Ascending aorta (tissue), 2 donors: ENCODE measurements at regions not wholly inside any gene's neighbourhood (a gene's known extent, or its start where the extent isn't known, plus 50 kb on each side); places are given as distances from the start of the nearest gene placed in this dataset.

Experiments
- DNase-seq, 2 donors: peaks; one replicate each; pipeline ENCODE4 v3.0.0-alpha.2; 2019; ENCODE audit warnings: low spot score in 2 of 2
- H3K27ac ChIP-seq, 2 donors: fragments of 200-600 bp; sonication (generic); one replicate each; pipeline ENCODE4 v1.5.1; 2016 to 2017; ENCODE audit warnings: mild to moderate bottlenecking in 1 of 2
- H3K27me3 ChIP-seq: fragments of 200-600 bp; sonication (generic); one replicate; pipeline ENCODE4 v1.5.1; 2017
- H3K36me3 ChIP-seq, 2 donors: fragments of 200-600 bp; sonication (generic); one replicate each; pipeline ENCODE4 v1.5.1; 2016
- H3K4me1 ChIP-seq, 2 donors: fragments of 200-600 bp; sonication (generic); one replicate each; pipeline ENCODE4 v1.5.1; 2016 to 2017; ENCODE audit warnings: mild to moderate bottlenecking in 1 of 2
- H3K4me3 ChIP-seq, 2 donors: fragments of 200-600 bp; sonication (generic); one replicate each; pipeline ENCODE4 v1.5.1; 2016 to 2017; ENCODE audit warnings: mild to moderate bottlenecking in 1 of 2
- H3K9me3 ChIP-seq, 2 donors: fragments of 200-600 bp; sonication (generic); one replicate each; pipeline ENCODE4 v1.5.1; 2016
- CTCF ChIP-seq, 3 experiments: fragments of 200-600 bp in 2 of 3; fragments of 450-650 bp in 1 of 3; sonication (generic) in 2 of 3; IDR thresholded peaks; one replicate each; pipeline ENCODE4 v1.5.1; 2016 to 2019; ENCODE audit warnings: antibody characterized with exemption in 3 of 3, mild to moderate bottlenecking in 1 of 3, moderate library complexity in 1 of 3
- intact Hi-C: fragments of 100-400 bp; cut with DNase I; formaldehyde crosslinking; loops from one replicate; pipeline ENCODE4 v1.15.1; 2023

GRCh38 chr6:20348041-20348440, 53.6 kb upstream of the E2F3 start:
- no peak for DNase-seq
- no peaks in the 10 kb centered on the region for H3K9me3 ChIP-seq
- H3K36me3 ChIP-seq, result no peaks in the 10 kb centered on the region
- no peak overlapping the region for H3K27ac ChIP-seq
- H3K4me3 ChIP-seq, result no peak overlapping the region
- H3K27me3 ChIP-seq, result no peaks in the 10 kb centered on the region
- no peak for TF ChIP-seq CTCF (IDR thresholded peaks at IDR 0.05)
- intact Hi-C loops, result no loop called here
- no peaks in the 10 kb centered on the region for H3K4me1 ChIP-seq

- H3K4me3 ChIP-seq, result no peak overlapping the region
- H3K27me3 ChIP-seq, result no peaks in the 10 kb centered on the region
- H3K27ac ChIP-seq, result no peak overlapping the region
- DNase-seq, result no peak
- TF ChIP-seq CTCF (IDR thresholded peaks at IDR 0.05), result no peak
- H3K4me1 ChIP-seq, result no peaks in the 10 kb centered on the region
- H3K36me3 ChIP-seq, result no peaks in the 10 kb centered on the region
- H3K9me3 ChIP-seq, result no peaks in the 10 kb centered on the region
- intact Hi-C loops, result no loop called here
These were observed 52.5 kb upstream of the E2F3 start for GRCh38 chr6:20349225-20349624.

GRCh38 chr6:20350215-20350614, 51.5 kb upstream of the E2F3 start:
- Histone ChIP-seq H3K27ac (no peak overlapping the region), H3K36me3 (no peaks in the 10 kb centered on the region), H3K4me1 (no peaks in the 10 kb centered on the region), H3K9me3 (no peaks in the 10 kb centered on the region), H3K4me3 (no peak overlapping the region), H3K27me3 (no peaks in the 10 kb centered on the region)
- intact Hi-C loops, result no loop called here
- DNase-seq, result no peak
- no peak for TF ChIP-seq CTCF (IDR thresholded peaks at IDR 0.05)

GRCh38 chr6:20351534-20351933, 50.1 kb upstream of the E2F3 start:
- H3K27me3 ChIP-seq, result no peaks in the 10 kb centered on the region
- no peak overlapping the region for H3K4me3 ChIP-seq
- H3K9me3 ChIP-seq, result no peaks in the 10 kb centered on the region
- no peak overlapping the region for H3K27ac ChIP-seq
- DNase-seq, result no peak
- no peaks in the 10 kb centered on the region for H3K4me1 ChIP-seq
- TF ChIP-seq CTCF (IDR thresholded peaks at IDR 0.05), result no peak
- intact Hi-C loops, result no loop called here
- no peaks in the 10 kb centered on the region for H3K36me3 ChIP-seq
